H9 (cell line): ENCODE measurements at regions not wholly inside any gene's neighbourhood (a gene's known extent, or its start where the extent isn't known, plus 50 kb on each side); places are given as distances from the start of the nearest gene placed in this dataset.

Source experiments
- DNase-seq: peaks from one replicate; pipeline ENCODE4 v3.0.0-alpha.2; 2017
- H2AFZ ChIP-seq: one replicate; pipeline ENCODE4 v1.6.1; 2013; ENCODE audit warnings: mild to moderate bottlenecking, low read length, control low read depth, moderate library complexity
- H2AK5ac ChIP-seq: 2 replicates; pipeline ENCODE4 v1.6.1; 2013; ENCODE audit warnings: low read length, control low read depth, mixed read lengths; ENCODE audit not compliant: insufficient read length
- H2BK120ac ChIP-seq: one replicate; pipeline ENCODE4 v1.6.1; 2013; ENCODE audit warnings: low read depth, mild to moderate bottlenecking, low read length, control low read depth, inconsistent platforms; ENCODE audit not compliant: poor library complexity, severe bottlenecking
- H2BK12ac ChIP-seq: 2 replicates; pipeline ENCODE4 v1.6.1; 2013; ENCODE audit warnings: low read length, control low read depth, mixed read lengths, low read depth; ENCODE audit not compliant: insufficient read length
- H2BK15ac ChIP-seq: 2 replicates; pipeline ENCODE4 v1.6.1; 2013; ENCODE audit warnings: low read depth, low read length, control low read depth
- H2BK20ac ChIP-seq: one replicate; pipeline ENCODE4 v1.6.1; 2013; ENCODE audit warnings: low read depth, mild to moderate bottlenecking, low read length, control low read depth, inconsistent platforms; ENCODE audit not compliant: poor library complexity, severe bottlenecking
- H2BK5ac ChIP-seq: 2 replicates; pipeline ENCODE4 v1.6.1; 2013; ENCODE audit warnings: low read length, control low read depth, mixed read lengths; ENCODE audit not compliant: insufficient read length
- H3K14ac ChIP-seq: 2 replicates; pipeline ENCODE4 v1.6.1; 2013; ENCODE audit warnings: low read length, control low read depth; ENCODE audit not compliant: insufficient read depth
- H3K18ac ChIP-seq: 2 replicates; pipeline ENCODE4 v1.6.1; 2013; ENCODE audit warnings: low read depth, mild to moderate bottlenecking, mixed read lengths, low read length, control low read depth; ENCODE audit not compliant: insufficient read length
- H3K23ac ChIP-seq: 2 replicates; pipeline ENCODE4 v1.6.1; 2013; ENCODE audit warnings: low read length, control low read depth, mixed read lengths, low read depth; ENCODE audit not compliant: insufficient read length
- H3K23me2 ChIP-seq: 2 replicates; pipeline ENCODE4 v1.6.1; 2013; ENCODE audit warnings: low read depth, mild to moderate bottlenecking, mixed read lengths, low read length, control low read depth; ENCODE audit not compliant: insufficient read length, poor library complexity, severe bottlenecking
- H3K27ac ChIP-seq: 2 replicates; pipeline ENCODE4 v1.5.1; 2013; ENCODE audit warnings: low read length, control low read depth, mixed read lengths, low read depth; ENCODE audit not compliant: insufficient read length
- H3K27me3 ChIP-seq: 2 replicates; pipeline ENCODE4 v1.6.1; 2013; ENCODE audit warnings: low read length, control low read depth, inconsistent platforms; ENCODE audit not compliant: insufficient read depth
- H3K4ac ChIP-seq: 2 replicates; pipeline ENCODE4 v1.6.1; 2013; ENCODE audit warnings: low read depth, mild to moderate bottlenecking, control low read depth, inconsistent platforms, low read length, moderate library complexity
- H3K4me1 ChIP-seq: 2 replicates; pipeline ENCODE4 v1.6.1; 2013; ENCODE audit warnings: low read length, control low read depth, inconsistent platforms; ENCODE audit not compliant: insufficient read depth
- H3K4me2 ChIP-seq: 2 replicates; pipeline ENCODE4 v1.6.1; 2013; ENCODE audit warnings: low read length, control low read depth, mixed read lengths; ENCODE audit not compliant: insufficient read length, insufficient read depth
- H3K56ac ChIP-seq: 2 replicates; pipeline ENCODE4 v1.6.1; 2013; ENCODE audit warnings: low read depth, mild to moderate bottlenecking, mixed read lengths, low read length, control low read depth; ENCODE audit not compliant: insufficient read length
- H3K79me1 ChIP-seq: 2 replicates; pipeline ENCODE4 v1.6.1; 2013; ENCODE audit warnings: low read depth, mild to moderate bottlenecking, moderate library complexity, low read length, control low read depth, inconsistent platforms; ENCODE audit not compliant: insufficient read depth, poor library complexity, severe bottlenecking
- H3K79me2 ChIP-seq: 2 replicates; pipeline ENCODE4 v1.6.1; 2013; ENCODE audit warnings: low read length, control low read depth, inconsistent platforms; ENCODE audit not compliant: insufficient read depth
- H3K9ac ChIP-seq: 2 replicates; pipeline ENCODE4 v1.6.1; 2013; ENCODE audit warnings: low read length, control low read depth, mixed read lengths; ENCODE audit not compliant: insufficient read length; ENCODE audit errors: extremely low read depth
- H3K9me3 ChIP-seq: one replicate; pipeline ENCODE4 v1.6.1; 2013; ENCODE audit warnings: low read depth, low read length, inconsistent platforms; ENCODE audit not compliant: control insufficient read depth
- H3T11ph ChIP-seq: one replicate; pipeline ENCODE4 v1.6.1; 2013; ENCODE audit warnings: mild to moderate bottlenecking, low read length, control low read depth, inconsistent platforms
- H4K20me1 ChIP-seq: one replicate; pipeline ENCODE4 v1.6.1; 2013; ENCODE audit not compliant: control insufficient read depth, insufficient read length, insufficient read depth
- H4K5ac ChIP-seq: 2 replicates; pipeline ENCODE4 v1.6.1; 2013; ENCODE audit warnings: low read depth, mild to moderate bottlenecking, mixed read lengths, low read length, control low read depth; ENCODE audit not compliant: insufficient read length
- H4K8ac ChIP-seq: replicated peaks from 2 replicates; pipeline ENCODE4 v1.6.1; 2013; ENCODE audit warnings: low read length, control low read depth, mixed read lengths, low read depth; ENCODE audit not compliant: insufficient read length
- H4K91ac ChIP-seq: 2 replicates; pipeline ENCODE4 v1.6.1; 2013; ENCODE audit warnings: low read depth, mild to moderate bottlenecking, moderate library complexity, mixed read lengths, low read length, control low read depth; ENCODE audit not compliant: insufficient read length
- H3K27ac Mint-ChIP-seq, 3 experiments: 2 replicates in 2 of 3; 3 replicates in 1 of 3; pipeline ENCODE4 v1.8.0; 2020 to 2021; ENCODE audit warnings: mixed read lengths in 3 of 3, mild to moderate bottlenecking in 1 of 3, moderate library complexity in 1 of 3
- H3K27me3 Mint-ChIP-seq: 2 replicates; pipeline ENCODE4 v1.8.0; 2021; ENCODE audit warnings: low read depth, mild to moderate bottlenecking, moderate library complexity, mixed read lengths
- H3K36me3 Mint-ChIP-seq, 3 experiments: 2 replicates in 2 of 3; 3 replicates in 1 of 3; pipeline ENCODE4 v1.8.0; 2020 to 2021; ENCODE audit warnings: low read depth in 3 of 3, mixed read lengths in 3 of 3; ENCODE audit not compliant: insufficient read depth in 1 of 3
- H3K4me1 Mint-ChIP-seq, 2 experiments: 2 replicates each; pipeline ENCODE4 v1.8.0; 2020; ENCODE audit warnings: mixed read lengths in 2 of 2
- H3K4me3 Mint-ChIP-seq, 2 experiments: 2 replicates in 1 of 2; 3 replicates in 1 of 2; pipeline ENCODE4 v1.8.0; 2020 to 2021; ENCODE audit warnings: mild to moderate bottlenecking in 2 of 2, mixed read lengths in 2 of 2, moderate library complexity in 1 of 2
- H3K9me3 Mint-ChIP-seq, 2 experiments: 2 replicates in 1 of 2; 3 replicates in 1 of 2; pipeline ENCODE4 v1.8.0; 2020; ENCODE audit warnings: mild to moderate bottlenecking in 2 of 2, mixed read lengths in 2 of 2, moderate library complexity in 1 of 2
- WGBS: extraction: QIAGEN DNeasy Blood & Tissue Kit; methylation state at CpG from one replicate; pipeline ENCODE4 v1.1.7; 2013; ENCODE audit warnings: missing lambda C conversion rate, low lambda C conversion rate, mixed read lengths; ENCODE audit not compliant: insufficient read length; ENCODE audit errors: extremely low coverage; 5-methylcytosine and 5-hydroxymethylcytosine counted together
- TF ChIP-seq, protein P1 (sequence below): fragments of 200-600 bp; sonication (generic); conservative IDR thresholded peaks from 3 replicates; pipeline ENCODE4 v1.8.0; 2021; ENCODE audit warnings: antibody characterized with exemption, mild to moderate bottlenecking

DNA sequence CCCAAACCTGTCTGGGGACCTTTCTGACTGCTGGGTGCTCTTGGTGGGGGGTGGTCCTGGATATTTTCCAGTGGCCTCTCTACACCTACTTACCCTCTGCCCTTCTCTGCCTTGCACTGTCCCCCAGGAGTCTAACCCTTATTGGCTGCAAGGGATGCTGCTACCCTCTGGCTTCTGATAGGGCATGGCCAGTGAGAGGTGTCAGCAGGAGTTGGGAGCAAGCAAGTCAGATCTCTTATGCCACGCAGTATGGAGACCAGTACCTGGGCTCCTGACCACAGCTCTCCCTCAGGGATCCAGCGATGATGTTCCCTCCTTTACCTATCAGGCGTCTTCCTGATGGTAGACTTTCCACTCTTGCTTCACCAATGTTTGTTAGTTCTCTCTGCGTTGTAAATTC lies 373.7 kb downstream of the SOCS6 start:
- Histone ChIP-seq H2AK5ac (no peak overlapping the region), H4K91ac (peak overlapping the region; percentile 41), H3T11ph (no peak overlapping the region), H4K5ac (no peak overlapping the region), H2AFZ (no peak overlapping the region), H3K14ac (no peak overlapping the region), H3K4ac (no peak overlapping the region), H3K9me3 (no peaks in the 10 kb centered on the region), H2BK5ac (no peak overlapping the region), H3K4me2 (no peak overlapping the region), H4K20me1 (no peaks in the 10 kb centered on the region), H3K4me1 (no peaks in the 10 kb centered on the region), H2BK15ac (no peak overlapping the region), H2BK12ac (no peak overlapping the region), H3K27me3 (no peaks in the 10 kb centered on the region), H3K56ac (no peak overlapping the region), H3K79me1 (no peaks in the 10 kb centered on the region), H3K23me2 (no peaks in the 10 kb centered on the region), H3K79me2 (no peaks in the 10 kb centered on the region), H2BK120ac (no peak overlapping the region), H3K9ac (no peak overlapping the region), H3K27ac (no peak overlapping the region), H3K18ac (no peak overlapping the region), H4K8ac (no peak overlapping the region), H2BK20ac (no peak overlapping the region), H3K23ac (no peak overlapping the region)
- no peak overlapping the region; a peak in 1 of 7 replicates for H3K27ac Mint-ChIP-seq
- TF ChIP-seq, protein P1, sequence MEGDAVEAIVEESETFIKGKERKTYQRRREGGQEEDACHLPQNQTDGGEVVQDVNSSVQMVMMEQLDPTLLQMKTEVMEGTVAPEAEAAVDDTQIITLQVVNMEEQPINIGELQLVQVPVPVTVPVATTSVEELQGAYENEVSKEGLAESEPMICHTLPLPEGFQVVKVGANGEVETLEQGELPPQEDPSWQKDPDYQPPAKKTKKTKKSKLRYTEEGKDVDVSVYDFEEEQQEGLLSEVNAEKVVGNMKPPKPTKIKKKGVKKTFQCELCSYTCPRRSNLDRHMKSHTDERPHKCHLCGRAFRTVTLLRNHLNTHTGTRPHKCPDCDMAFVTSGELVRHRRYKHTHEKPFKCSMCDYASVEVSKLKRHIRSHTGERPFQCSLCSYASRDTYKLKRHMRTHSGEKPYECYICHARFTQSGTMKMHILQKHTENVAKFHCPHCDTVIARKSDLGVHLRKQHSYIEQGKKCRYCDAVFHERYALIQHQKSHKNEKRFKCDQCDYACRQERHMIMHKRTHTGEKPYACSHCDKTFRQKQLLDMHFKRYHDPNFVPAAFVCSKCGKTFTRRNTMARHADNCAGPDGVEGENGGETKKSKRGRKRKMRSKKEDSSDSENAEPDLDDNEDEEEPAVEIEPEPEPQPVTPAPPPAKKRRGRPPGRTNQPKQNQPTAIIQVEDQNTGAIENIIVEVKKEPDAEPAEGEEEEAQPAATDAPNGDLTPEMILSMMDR = no peak
- no peaks in the 10 kb centered on the region for H3K36me3 Mint-ChIP-seq
- no peak overlapping the region for H3K4me3 Mint-ChIP-seq
- no peak for DNase-seq
- WGBS = no CpG with 5 or more reads among the region's 4 CpGs
- no peaks in the 10 kb centered on the region; a peak in 1 of 5 replicates for H3K9me3 Mint-ChIP-seq
- H3K4me1 Mint-ChIP-seq = no peaks in the 10 kb centered on the region
- H3K27me3 Mint-ChIP-seq = no peaks in the 10 kb centered on the region
